ENCODE measurements at regions not wholly inside any gene's neighbourhood (a gene's known extent, or its start where the extent isn't known, plus 50 kb on each side); places are given as distances from the start of the nearest gene placed in this dataset.

DNA sequence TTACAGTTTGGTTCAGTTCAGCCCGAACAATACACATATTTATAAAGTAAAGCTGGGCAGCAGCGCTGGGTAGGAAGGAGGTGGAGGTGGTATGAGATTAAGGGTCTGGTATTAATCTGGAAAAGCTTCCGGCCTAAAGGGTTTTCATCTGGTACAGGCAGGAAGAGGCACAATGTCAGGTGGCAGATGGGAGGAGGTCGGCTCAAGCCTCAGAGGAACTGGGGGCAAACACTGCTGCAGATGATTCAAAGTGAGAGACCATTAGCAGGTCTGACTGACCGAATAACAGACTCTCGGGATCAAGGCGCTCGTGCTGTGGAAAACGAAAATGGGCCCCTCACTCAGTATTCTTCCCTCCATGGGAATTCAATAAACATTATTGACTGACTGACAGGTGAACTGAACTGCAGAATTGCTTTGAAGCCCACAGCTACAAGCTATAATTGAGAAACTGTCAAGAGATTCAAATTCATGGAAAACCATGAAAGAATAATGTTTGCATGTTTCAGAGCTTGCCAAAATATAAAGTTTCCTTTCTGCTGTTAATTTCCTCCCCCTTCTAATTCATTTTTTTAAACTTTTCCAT, 75.3 kb downstream of the TMEM167A start:
- Histone ChIP-seq H3K27ac (ENCODE audit: low read length) (no peak overlapping the region), H3K9me3 (ENCODE audit: insufficient read depth, low read length, severe bottlenecking) (no peaks in the 10 kb centered on the region), H3K27me3 (ENCODE audit: insufficient read depth, low read length, poor library complexity) (no peaks in the 10 kb centered on the region), H4K20me1 (ENCODE audit: insufficient read depth, low read length) (no peaks in the 10 kb centered on the region), H3K4me1 (ENCODE audit: insufficient read depth, low read length) (0 out of 2 replicates have a peak, but pooled peaks cover 8% of the 10 kb centered on the region), H3K79me2 (ENCODE audit: insufficient read depth, low read length) (no peaks in the 10 kb centered on the region), H3K36me3 (ENCODE audit: insufficient read depth, low read length) (no peaks in the 10 kb centered on the region), H3K4me2 (ENCODE audit: insufficient read depth, low read length) (no peak overlapping the region), H3K4me3 (ENCODE audit: low read depth in 1 of 2, low read length in 2 of 2) (no peak overlapping the region), H2AFZ (ENCODE audit: low read depth, low read length) (no peak overlapping the region), H3K9ac (ENCODE audit: low read depth, low read length) (no peak overlapping the region)
- no peak for TF ChIP-seq CTCF (IDR thresholded peaks at IDR 0.05; ENCODE audit: borderline replicate concordance, extremely low read depth, low read length, poor library complexity, severe bottlenecking)
- no peak for TF ChIP-seq EZH2 (IDR thresholded peaks at IDR 0.05; ENCODE audit: borderline replicate concordance, low read depth, low read length, severe bottlenecking)
- ATAC-seq (ENCODE audit: insufficient read depth, low read depth) (no peak), DNase-seq (no peak)

GRCh38 chr5:83000922-83001321, 76.3 kb downstream of the TMEM167A start:
- ATAC-seq (ENCODE audit: insufficient read depth, low read depth) (peak; percentile 64; the same call in 1 of the 3 replicates), DNase-seq (no peak)
- H3K79me2 ChIP-seq (ENCODE audit: insufficient read depth, low read length): no peaks in the 10 kb centered on the region
- TF ChIP-seq CTCF (IDR thresholded peaks at IDR 0.05; ENCODE audit: borderline replicate concordance, extremely low read depth, low read length, poor library complexity, severe bottlenecking): no peak
- TF ChIP-seq EZH2 (IDR thresholded peaks at IDR 0.05; ENCODE audit: borderline replicate concordance, low read depth, low read length, severe bottlenecking): no peak
- 0 out of 2 replicates have a peak, but pooled peaks cover 8% of the 10 kb centered on the region for H3K4me1 ChIP-seq (ENCODE audit: insufficient read depth, low read length)
- no peak overlapping the region for H3K9ac ChIP-seq (ENCODE audit: low read depth, low read length)
- H3K4me2 ChIP-seq (ENCODE audit: insufficient read depth, low read length): no peak overlapping the region
- no peak overlapping the region for H2AFZ ChIP-seq (ENCODE audit: low read depth, low read length)
- no peaks in the 10 kb centered on the region for H4K20me1 ChIP-seq (ENCODE audit: insufficient read depth, low read length)
- no peaks in the 10 kb centered on the region for H3K27me3 ChIP-seq (ENCODE audit: insufficient read depth, low read length, poor library complexity)
- H3K36me3 ChIP-seq (ENCODE audit: insufficient read depth, low read length): no peaks in the 10 kb centered on the region
- H3K9me3 ChIP-seq (ENCODE audit: insufficient read depth, low read length, severe bottlenecking): no peaks in the 10 kb centered on the region
- H3K4me3 ChIP-seq (ENCODE audit: low read depth in 1 of 2, low read length in 2 of 2): no peak overlapping the region
- no peak overlapping the region for H3K27ac ChIP-seq (ENCODE audit: low read length)

DNA sequence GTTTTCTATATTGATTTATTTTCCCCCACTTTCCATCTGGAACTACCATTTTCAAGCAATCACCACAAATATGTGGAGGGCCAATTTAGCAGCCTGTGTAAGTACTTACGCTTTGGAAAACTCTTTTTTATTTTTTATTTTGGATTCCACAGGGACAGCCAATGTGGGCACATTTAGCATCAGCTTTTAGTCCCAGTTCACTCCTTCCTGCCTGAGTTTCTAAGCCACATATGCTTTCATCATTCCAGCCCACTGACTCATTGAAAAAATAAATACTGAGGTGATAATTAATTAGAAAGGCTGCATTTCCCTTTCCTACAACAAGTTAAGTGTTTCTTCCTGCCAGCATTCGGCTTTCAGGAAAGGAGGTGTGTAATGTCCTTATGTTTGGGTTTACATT, 76.8 kb downstream of the TMEM167A start:
- H3K36me3 ChIP-seq (ENCODE audit: insufficient read depth, low read length): no peaks in the 10 kb centered on the region
- no peak overlapping the region for H3K4me2 ChIP-seq (ENCODE audit: insufficient read depth, low read length)
- no peak for DNase-seq

More for the DNA sequence above, 76.8 kb downstream of the TMEM167A start:
- H4K20me1 ChIP-seq (ENCODE audit: insufficient read depth, low read length): no peaks in the 10 kb centered on the region
- no peaks in the 10 kb centered on the region for H3K9me3 ChIP-seq (ENCODE audit: insufficient read depth, low read length, severe bottlenecking)
- no peak overlapping the region for H3K4me3 ChIP-seq (ENCODE audit: low read depth in 1 of 2, low read length in 2 of 2)
- TF ChIP-seq EZH2 (IDR thresholded peaks at IDR 0.05; ENCODE audit: borderline replicate concordance, low read depth, low read length, severe bottlenecking) (no peak), CTCF (IDR thresholded peaks at IDR 0.05; ENCODE audit: borderline replicate concordance, extremely low read depth, low read length, poor library complexity, severe bottlenecking) (no peak)
- H3K4me1 ChIP-seq (ENCODE audit: insufficient read depth, low read length): 0 out of 2 replicates have a peak, but pooled peaks cover 8% of the 10 kb centered on the region
- H3K9ac ChIP-seq (ENCODE audit: low read depth, low read length): no peak overlapping the region
- no peaks in the 10 kb centered on the region for H3K27me3 ChIP-seq (ENCODE audit: insufficient read depth, low read length, poor library complexity)
- H3K27ac ChIP-seq (ENCODE audit: low read length): no peak overlapping the region
- H3K79me2 ChIP-seq (ENCODE audit: insufficient read depth, low read length): no peaks in the 10 kb centered on the region
- no peak overlapping the region for H2AFZ ChIP-seq (ENCODE audit: low read depth, low read length)
- ATAC-seq (ENCODE audit: insufficient read depth, low read depth): no peak

Data from DND-41 (cell line).